HCT116 (cell line): ENCODE measurements at regions not wholly inside any gene's neighbourhood (a gene's known extent, or its start where the extent isn't known, plus 50 kb on each side); places are given as distances from the start of the nearest gene placed in this dataset.

ENCODE experiments used
- ATAC-seq: fragments of 200-7000 bp; cut with Tn5 transposase; 2 replicates; pipeline ENCODE4 v1.9.1; 2020; ENCODE audit warnings: mild to moderate bottlenecking, moderate library complexity
- BruUV-seq: library from RNA; stranded (reverse); fragments of 400-500 nt; replicated peaks from 2 replicates; lab custom pipeline; 2021; lab: Mats Ljungman, UMichigan
- CTCF ChIA-PET: fragments of 300-600 bp; sonication (Branson Sonifier 250); formaldehyde crosslinking; loops from one replicate; lab custom pipeline; 2021; ENCODE audit warnings: antibody characterized with exemption; lab: Charles Lee
- POLR2A ChIA-PET: fragments of 300-600, 350-600 bp; sonication (Branson Sonifier 250); formaldehyde crosslinking; loops from one replicate; lab custom pipeline; 2021; ENCODE audit warnings: antibody characterized with exemption; lab: Charles Lee
- RAD21 ChIA-PET, 2 experiments: fragments of 300-600 bp; sonication (Branson Sonifier 250); formaldehyde crosslinking; loops; one replicate each; lab custom pipeline; 2023; ENCODE audit warnings: low total read pairs in 2 of 2; ENCODE audit not compliant: uncharacterized antibody in 2 of 2, unreplicated experiment in 2 of 2, low non-redundant PET in 1 of 2; lab: Charles Lee
- DNase-seq: peaks from one replicate; pipeline ENCODE4 v3.0.0-alpha.2; 2010; ENCODE audit warnings: low read depth, low spot score
- H2AFZ ChIP-seq: fragments of 200-600 bp; shearing (Covaris generic), sonication (generic); 2 replicates; pipeline ENCODE4 v1.6.1; 2017; ENCODE audit warnings: low read depth, mixed run types, mixed read lengths, antibody characterized with exemption, low read length; ENCODE audit not compliant: poor library complexity, severe bottlenecking
- H3K27ac ChIP-seq: 2 replicates; pipeline ENCODE4 v1.5.1; 2012; ENCODE audit warnings: low read depth, low read length
- H3K27me3 ChIP-seq: fragments of 200-600 bp; sonication (generic); 2 replicates; pipeline ENCODE4 v1.6.1; 2016; ENCODE audit warnings: mixed run types, low read length, mixed read lengths; ENCODE audit not compliant: insufficient read depth
- H3K36me3 ChIP-seq, 2 experiments: fragments of 200-500 bp in 1 of 2; fragments of 200-600 bp in 1 of 2; sonication (Bioruptor generic) in 1 of 2; sonication (generic) in 1 of 2; 2 replicates each; pipeline versions ENCODE4 v1.5.1 to v1.6.1; 2014 to 2016; ENCODE audit warnings: low read length in 2 of 2, inconsistent platforms in 1 of 2, mixed read lengths in 1 of 2, mixed run types in 1 of 2; ENCODE audit not compliant: insufficient read depth in 2 of 2, control insufficient read depth in 1 of 2
- H3K4me1 ChIP-seq, 2 experiments: fragments of 200-600 bp in 1 of 2; sonication (generic) in 1 of 2; 2 replicates each; pipeline versions ENCODE4 v1.5.1 to v1.6.1; 2012 to 2017; ENCODE audit warnings: low read length in 2 of 2, inconsistent platforms in 1 of 2, mild to moderate bottlenecking in 1 of 2, mixed read lengths in 1 of 2, mixed run types in 1 of 2, moderate library complexity in 1 of 2; ENCODE audit not compliant: insufficient read depth in 2 of 2, control insufficient read depth in 1 of 2
- H3K4me2 ChIP-seq: fragments of 200-600 bp; sonication (generic); 2 replicates; pipeline ENCODE4 v1.6.1; 2017; ENCODE audit warnings: mixed run types, low read length, mixed read lengths
- H3K4me3 ChIP-seq, 2 experiments: fragments of 200-600 bp in 1 of 2; sonication (generic) in 1 of 2; replicated peaks in 1 of 2; 2 replicates each; pipeline ENCODE4 v1.5.1; 2011 to 2016; ENCODE audit warnings: low read length in 2 of 2, control low read depth in 1 of 2, low read depth in 1 of 2, mild to moderate bottlenecking in 1 of 2, mixed read lengths in 1 of 2, mixed run types in 1 of 2
- H3K79me2 ChIP-seq: fragments of 200-600 bp; sonication (generic); 2 replicates; pipeline ENCODE4 v1.6.1; 2017; ENCODE audit warnings: mild to moderate bottlenecking, mixed run types, low read length, moderate library complexity, mixed read lengths; ENCODE audit not compliant: insufficient read depth
- H3K9ac ChIP-seq: fragments of 200-600 bp; sonication (generic); 2 replicates; pipeline ENCODE4 v1.6.1; 2016; ENCODE audit warnings: low read length, mixed read lengths
- H3K9me2 ChIP-seq: fragments of 200-600 bp; sonication (generic), shearing (Covaris generic); 2 replicates; pipeline ENCODE4 v1.6.1; 2017; ENCODE audit warnings: mixed run types, mild to moderate bottlenecking, moderate library complexity; ENCODE audit not compliant: insufficient read depth
- H3K9me3 ChIP-seq, 2 experiments: fragments of 200-500 bp in 1 of 2; fragments of 200-600 bp in 1 of 2; sonication (Bioruptor generic) in 1 of 2; sonication (generic) in 1 of 2; 2 replicates each; pipeline ENCODE4 v1.6.1; 2014 to 2017; ENCODE audit warnings: low read length in 2 of 2, mixed read lengths in 2 of 2, inconsistent platforms in 1 of 2, low read depth in 1 of 2, mild to moderate bottlenecking in 1 of 2, mixed run types in 1 of 2, moderate library complexity in 1 of 2; ENCODE audit not compliant: control insufficient read depth in 1 of 2, insufficient read depth in 1 of 2
- H4K20me1 ChIP-seq: fragments of 200-600 bp; sonication (generic), shearing (Covaris generic); 2 replicates; pipeline ENCODE4 v1.6.1; 2017; ENCODE audit warnings: mixed run types, mild to moderate bottlenecking, moderate library complexity; ENCODE audit not compliant: insufficient read depth
- CBX3 ChIP-seq: IDR thresholded peaks from 2 replicates; pipeline ENCODE4 v1.6.1; 2012; ENCODE audit warnings: low read depth
- EGR1 ChIP-seq: IDR thresholded peaks from 2 replicates; pipeline ENCODE4 v1.6.1; 2012; ENCODE audit warnings: low read depth
- ELF1 ChIP-seq: IDR thresholded peaks from 2 replicates; pipeline ENCODE4 v1.6.1; 2012; ENCODE audit warnings: low read depth, borderline replicate concordance
- EZH2 ChIP-seq: fragments of 200-600 bp; sonication (generic); IDR thresholded peaks from 2 replicates; pipeline ENCODE4 v1.6.1; 2017; ENCODE audit warnings: antibody characterized with exemption, mixed run types
- FOSL1 ChIP-seq: IDR thresholded peaks from 2 replicates; pipeline ENCODE4 v1.6.1; 2012; ENCODE audit warnings: low read depth
- POLR2A ChIP-seq: IDR thresholded peaks from 2 replicates; pipeline ENCODE4 v1.7.0; 2011; ENCODE audit warnings: borderline replicate concordance; ENCODE audit not compliant: insufficient read depth, insufficient read length; ENCODE audit errors: extremely low read depth
- POLR2AphosphoS5 ChIP-seq: IDR thresholded peaks from 2 replicates; pipeline ENCODE4 v1.6.1; 2011; ENCODE audit warnings: mild to moderate bottlenecking, low read depth, low read length, moderate library complexity
- RAD21 ChIP-seq: IDR thresholded peaks from 2 replicates; pipeline ENCODE4 v1.6.1; 2012; ENCODE audit warnings: low read depth, mild to moderate bottlenecking
- SIN3A ChIP-seq: IDR thresholded peaks from 2 replicates; pipeline ENCODE4 v1.6.1; 2012; ENCODE audit warnings: low read depth
- SP1 ChIP-seq: IDR thresholded peaks from 2 replicates; pipeline ENCODE4 v1.6.1; 2012; ENCODE audit warnings: low read depth
- SRF ChIP-seq: IDR thresholded peaks from 2 replicates; pipeline ENCODE4 v1.6.1; 2012; ENCODE audit warnings: low read depth
- TCF7L2 ChIP-seq: IDR thresholded peaks from 2 replicates; pipeline ENCODE4 v1.7.0; 2011; ENCODE audit warnings: borderline replicate concordance, inconsistent platforms; ENCODE audit not compliant: insufficient read depth, insufficient read length; ENCODE audit errors: extremely low read depth
- ZFX ChIP-seq: fragments of 450-650 bp; IDR thresholded peaks from 2 replicates; pipeline ENCODE4 v1.6.1; 2017
- ZNF274 ChIP-seq: fragments of 200-500 bp; sonication (Bioruptor generic); IDR thresholded peaks from 2 replicates; pipeline ENCODE4 v1.6.1; 2014; ENCODE audit warnings: mild to moderate bottlenecking, low read depth, low read length, inconsistent platforms
- intact Hi-C: fragments of 100-400 bp; cut with micrococcal nuclease; formaldehyde crosslinking; loops from 2 replicates; pipeline ENCODE4 v1.10.0; 2022
- TF ChIP-seq, protein P1 (sequence below): IDR thresholded peaks from 2 replicates; pipeline ENCODE4 v1.6.1; 2012; ENCODE audit warnings: low read depth
- TF ChIP-seq, protein P2 (sequence below): IDR thresholded peaks from 2 replicates; pipeline ENCODE4 v1.6.1; 2011; ENCODE audit warnings: mild to moderate bottlenecking, low read length, moderate library complexity; ENCODE audit not compliant: insufficient replicate concordance; ENCODE audit errors: extremely low read depth
- TF ChIP-seq, protein P3 (sequence below): IDR thresholded peaks from 2 replicates; pipeline ENCODE4 v1.6.1; 2012
- TF ChIP-seq, protein P4 (sequence below), 3 experiments: fragments of 200-600 bp in 1 of 3; sonication (generic) in 1 of 3; IDR thresholded peaks in 2 of 3; conservative IDR thresholded peaks in 1 of 3; 2 replicates each; pipeline ENCODE4 v1.5.1; 2012 to 2017; ENCODE audit warnings: low read depth in 2 of 3, low read length in 2 of 3, antibody characterized with exemption in 1 of 3, borderline replicate concordance in 1 of 3, control low read depth in 1 of 3, mild to moderate bottlenecking in 1 of 3, mixed read lengths in 1 of 3, mixed run types in 1 of 3, moderate library complexity in 1 of 3; ENCODE audit not compliant: insufficient read depth in 1 of 3
- TF ChIP-seq, protein P5 (sequence below): IDR thresholded peaks from 2 replicates; pipeline ENCODE4 v1.6.1; 2012

DNA sequence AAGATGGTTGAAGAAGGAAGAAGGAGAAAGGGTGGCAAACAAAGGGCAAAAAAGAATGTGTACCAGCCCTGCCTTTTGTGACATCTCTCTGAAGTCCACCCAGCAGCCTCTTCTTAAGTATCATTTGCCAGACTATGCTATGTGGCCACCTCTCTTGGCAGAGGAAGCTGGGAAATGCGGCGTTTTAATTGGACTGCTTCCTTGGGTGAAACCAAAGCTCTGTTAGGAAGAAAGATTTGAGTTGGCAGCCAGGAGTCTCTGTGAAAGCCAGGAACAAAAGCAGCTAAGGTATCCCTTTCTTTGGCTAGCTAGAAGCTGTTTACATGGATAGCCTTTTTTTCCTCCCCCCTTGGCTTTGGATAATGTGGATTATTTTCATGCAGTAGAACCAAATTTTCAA is 67.5 kb upstream of the GTSF1L start:
- Histone ChIP-seq H3K4me3 (no peak overlapping the region), H3K9me3 (no peaks in the 10 kb centered on the region), H3K4me2 (no peak overlapping the region), H2AFZ (no peak overlapping the region), H4K20me1 (no peaks in the 10 kb centered on the region), H3K27ac (no peak overlapping the region), H3K4me1 (no peaks in the 10 kb centered on the region; a peak in 1 of 4 replicates), H3K9ac (no peak overlapping the region), H3K27me3 (no peaks in the 10 kb centered on the region), H3K36me3 (no peaks in the 10 kb centered on the region), H3K79me2 (no peaks in the 10 kb centered on the region), H3K9me2 (no peaks in the 10 kb centered on the region)
- POLR2A ChIA-PET, result no interaction called here
- intact Hi-C loops, result no loop called here
- DNase-seq (no peak), ATAC-seq (no peak)
- no TSS peak for BruUV-seq
- TF ChIP-seq FOSL1 (no peak), CBX3 (no peak), EGR1 (no peak), SP1 (no peak), ZFX (no peak), SRF (no peak), ZNF274 (no peak), POLR2AphosphoS5 (no peak), POLR2A (no peak), ELF1 (no peak), RAD21 (no peak), EZH2 (no peak), SIN3A (no peak), TCF7L2 (no peak)
- TF ChIP-seq, protein P1, sequence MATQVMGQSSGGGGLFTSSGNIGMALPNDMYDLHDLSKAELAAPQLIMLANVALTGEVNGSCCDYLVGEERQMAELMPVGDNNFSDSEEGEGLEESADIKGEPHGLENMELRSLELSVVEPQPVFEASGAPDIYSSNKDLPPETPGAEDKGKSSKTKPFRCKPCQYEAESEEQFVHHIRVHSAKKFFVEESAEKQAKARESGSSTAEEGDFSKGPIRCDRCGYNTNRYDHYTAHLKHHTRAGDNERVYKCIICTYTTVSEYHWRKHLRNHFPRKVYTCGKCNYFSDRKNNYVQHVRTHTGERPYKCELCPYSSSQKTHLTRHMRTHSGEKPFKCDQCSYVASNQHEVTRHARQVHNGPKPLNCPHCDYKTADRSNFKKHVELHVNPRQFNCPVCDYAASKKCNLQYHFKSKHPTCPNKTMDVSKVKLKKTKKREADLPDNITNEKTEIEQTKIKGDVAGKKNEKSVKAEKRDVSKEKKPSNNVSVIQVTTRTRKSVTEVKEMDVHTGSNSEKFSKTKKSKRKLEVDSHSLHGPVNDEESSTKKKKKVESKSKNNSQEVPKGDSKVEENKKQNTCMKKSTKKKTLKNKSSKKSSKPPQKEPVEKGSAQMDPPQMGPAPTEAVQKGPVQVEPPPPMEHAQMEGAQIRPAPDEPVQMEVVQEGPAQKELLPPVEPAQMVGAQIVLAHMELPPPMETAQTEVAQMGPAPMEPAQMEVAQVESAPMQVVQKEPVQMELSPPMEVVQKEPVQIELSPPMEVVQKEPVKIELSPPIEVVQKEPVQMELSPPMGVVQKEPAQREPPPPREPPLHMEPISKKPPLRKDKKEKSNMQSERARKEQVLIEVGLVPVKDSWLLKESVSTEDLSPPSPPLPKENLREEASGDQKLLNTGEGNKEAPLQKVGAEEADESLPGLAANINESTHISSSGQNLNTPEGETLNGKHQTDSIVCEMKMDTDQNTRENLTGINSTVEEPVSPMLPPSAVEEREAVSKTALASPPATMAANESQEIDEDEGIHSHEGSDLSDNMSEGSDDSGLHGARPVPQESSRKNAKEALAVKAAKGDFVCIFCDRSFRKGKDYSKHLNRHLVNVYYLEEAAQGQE, result no peak
- TF ChIP-seq, protein P2, sequence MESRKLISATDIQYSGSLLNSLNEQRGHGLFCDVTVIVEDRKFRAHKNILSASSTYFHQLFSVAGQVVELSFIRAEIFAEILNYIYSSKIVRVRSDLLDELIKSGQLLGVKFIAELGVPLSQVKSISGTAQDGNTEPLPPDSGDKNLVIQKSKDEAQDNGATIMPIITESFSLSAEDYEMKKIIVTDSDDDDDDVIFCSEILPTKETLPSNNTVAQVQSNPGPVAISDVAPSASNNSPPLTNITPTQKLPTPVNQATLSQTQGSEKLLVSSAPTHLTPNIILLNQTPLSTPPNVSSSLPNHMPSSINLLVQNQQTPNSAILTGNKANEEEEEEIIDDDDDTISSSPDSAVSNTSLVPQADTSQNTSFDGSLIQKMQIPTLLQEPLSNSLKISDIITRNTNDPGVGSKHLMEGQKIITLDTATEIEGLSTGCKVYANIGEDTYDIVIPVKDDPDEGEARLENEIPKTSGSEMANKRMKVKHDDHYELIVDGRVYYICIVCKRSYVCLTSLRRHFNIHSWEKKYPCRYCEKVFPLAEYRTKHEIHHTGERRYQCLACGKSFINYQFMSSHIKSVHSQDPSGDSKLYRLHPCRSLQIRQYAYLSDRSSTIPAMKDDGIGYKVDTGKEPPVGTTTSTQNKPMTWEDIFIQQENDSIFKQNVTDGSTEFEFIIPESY, result no peak
- TF ChIP-seq, protein P3, sequence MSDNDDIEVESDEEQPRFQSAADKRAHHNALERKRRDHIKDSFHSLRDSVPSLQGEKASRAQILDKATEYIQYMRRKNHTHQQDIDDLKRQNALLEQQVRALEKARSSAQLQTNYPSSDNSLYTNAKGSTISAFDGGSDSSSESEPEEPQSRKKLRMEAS, result no peak
- TF ChIP-seq, protein P4, sequence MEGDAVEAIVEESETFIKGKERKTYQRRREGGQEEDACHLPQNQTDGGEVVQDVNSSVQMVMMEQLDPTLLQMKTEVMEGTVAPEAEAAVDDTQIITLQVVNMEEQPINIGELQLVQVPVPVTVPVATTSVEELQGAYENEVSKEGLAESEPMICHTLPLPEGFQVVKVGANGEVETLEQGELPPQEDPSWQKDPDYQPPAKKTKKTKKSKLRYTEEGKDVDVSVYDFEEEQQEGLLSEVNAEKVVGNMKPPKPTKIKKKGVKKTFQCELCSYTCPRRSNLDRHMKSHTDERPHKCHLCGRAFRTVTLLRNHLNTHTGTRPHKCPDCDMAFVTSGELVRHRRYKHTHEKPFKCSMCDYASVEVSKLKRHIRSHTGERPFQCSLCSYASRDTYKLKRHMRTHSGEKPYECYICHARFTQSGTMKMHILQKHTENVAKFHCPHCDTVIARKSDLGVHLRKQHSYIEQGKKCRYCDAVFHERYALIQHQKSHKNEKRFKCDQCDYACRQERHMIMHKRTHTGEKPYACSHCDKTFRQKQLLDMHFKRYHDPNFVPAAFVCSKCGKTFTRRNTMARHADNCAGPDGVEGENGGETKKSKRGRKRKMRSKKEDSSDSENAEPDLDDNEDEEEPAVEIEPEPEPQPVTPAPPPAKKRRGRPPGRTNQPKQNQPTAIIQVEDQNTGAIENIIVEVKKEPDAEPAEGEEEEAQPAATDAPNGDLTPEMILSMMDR (IDR thresholded peaks at IDR 0.05 in 2 of 3, conservative IDR thresholded peaks at IDR 0.05 in 1 of 3; ENCODE audit: borderline replicate concordance in 1 of 3, insufficient read depth in 1 of 3, low read depth in 2 of 3, low read length in 2 of 3), result no peak
- TF ChIP-seq, protein P5, sequence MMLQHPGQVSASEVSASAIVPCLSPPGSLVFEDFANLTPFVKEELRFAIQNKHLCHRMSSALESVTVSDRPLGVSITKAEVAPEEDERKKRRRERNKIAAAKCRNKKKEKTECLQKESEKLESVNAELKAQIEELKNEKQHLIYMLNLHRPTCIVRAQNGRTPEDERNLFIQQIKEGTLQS, result no peak
- RAD21 ChIA-PET, result no interaction called here
- CTCF ChIA-PET, result no interaction called here
